Esophagus muscularis mucosa (tissue), 4 donors: ENCODE measurements at regions not wholly inside any gene's neighbourhood (a gene's known extent, or its start where the extent isn't known, plus 50 kb on each side); places are given as distances from the start of the nearest gene placed in this dataset.

Source experiments
- CTCF ChIP-seq, 3 experiments: fragments of 200-600 bp in 2 of 3; fragments of 450-650 bp in 1 of 3; sonication (generic) in 2 of 3; IDR thresholded peaks; one replicate each; pipeline ENCODE4 v1.5.1; 2017 to 2019; ENCODE audit warnings: antibody characterized with exemption in 3 of 3, mild to moderate bottlenecking in 2 of 3, moderate library complexity in 1 of 3
- EP300 ChIP-seq: sonication (generic); formaldehyde crosslinking; IDR thresholded peaks from one replicate; pipeline ENCODE4 v1.6.1; 2017; ENCODE audit warnings: antibody characterized with exemption
- POLR2A ChIP-seq: fragments of 450-650 bp; IDR thresholded peaks from one replicate; pipeline ENCODE4 v1.6.1; 2017; ENCODE audit warnings: antibody characterized with exemption, moderate library complexity, mild to moderate bottlenecking, low read depth
- POLR2AphosphoS5 ChIP-seq, 2 donors: sonication (generic); formaldehyde crosslinking; IDR thresholded peaks; one replicate each; pipeline ENCODE4 v1.6.1; 2017; ENCODE audit warnings: antibody characterized with exemption in 2 of 2

- no peak for TF ChIP-seq CTCF (IDR thresholded peaks at IDR 0.05)
- no peak for TF ChIP-seq EP300
- TF ChIP-seq POLR2AphosphoS5 (IDR thresholded peaks at IDR 0.05): no peak
- no peak for TF ChIP-seq POLR2A
Measured at GRCh38 chr12:89883630-89884389, 175.2 kb upstream of the ATP2B1 start.
